Muscle of leg (tissue), 3 donors: ENCODE measurements at regions not wholly inside any gene's neighbourhood (a gene's known extent, or its start where the extent isn't known, plus 50 kb on each side); places are given as distances from the start of the nearest gene placed in this dataset.
"Not testable (repeated sequence)": the region's sequence is repeated elsewhere in the genome, so short reads cannot be mapped to it uniquely, and the experiment has no call there.

Source experiments
- DNase-seq: peaks from one replicate; pipeline ENCODE4 v3.0.0; 2013
- H3K27ac ChIP-seq: one replicate; pipeline ENCODE4 v1.5.1; 2013; ENCODE audit warnings: mild to moderate bottlenecking, low read length, control low read depth
- H3K27me3 ChIP-seq: one replicate; pipeline ENCODE4 v1.6.1; 2013; ENCODE audit warnings: low read length; ENCODE audit not compliant: control insufficient read depth, insufficient read depth
- H3K36me3 ChIP-seq: one replicate; pipeline ENCODE4 v1.6.1; 2013; ENCODE audit warnings: low read length; ENCODE audit not compliant: control insufficient read depth, insufficient read depth
- H3K4me1 ChIP-seq: one replicate; pipeline ENCODE4 v1.6.1; 2013; ENCODE audit warnings: low read length; ENCODE audit not compliant: control insufficient read depth, insufficient read depth
- H3K4me3 ChIP-seq: one replicate; pipeline ENCODE4 v1.5.1; 2013; ENCODE audit warnings: low read length, control low read depth
- H3K9me3 ChIP-seq: replicated peaks from 2 replicates; pipeline ENCODE4 v1.6.1; 2013; ENCODE audit warnings: low read depth, low read length; ENCODE audit not compliant: control insufficient read depth
- WGBS: methylation state at CpG from one replicate; pipeline ENCODE4 v1.1.5; 2013; ENCODE audit warnings: missing lambda C conversion rate; ENCODE audit not compliant: insufficient coverage; 5-methylcytosine and 5-hydroxymethylcytosine counted together

DNA sequence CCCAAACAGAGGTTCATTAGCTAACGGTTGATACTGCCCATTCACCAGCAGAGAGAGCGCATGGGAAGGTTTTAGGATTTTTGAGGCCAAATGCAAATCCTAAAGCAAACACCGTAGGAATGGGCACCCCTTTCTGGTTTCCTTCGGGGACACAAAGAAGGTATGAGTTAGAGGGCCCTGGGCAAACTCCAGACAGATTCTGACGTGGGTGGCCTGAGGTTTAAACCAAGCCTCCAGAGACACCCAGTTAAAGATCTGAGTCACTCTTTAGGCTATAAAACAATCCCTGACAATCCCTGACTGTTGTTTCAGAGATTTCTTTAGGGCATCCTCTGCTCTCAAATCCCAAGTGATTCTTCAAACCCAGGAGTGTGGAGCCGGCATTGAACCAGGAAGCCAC, 262.2 kb upstream of the USP9Y start:
- WGBS = no CpG with 5 or more reads among the region's 6 CpGs
- not testable (repeated sequence) for H3K4me3 ChIP-seq, H3K27me3 ChIP-seq, DNase-seq, H3K9me3 ChIP-seq, H3K36me3 ChIP-seq, H3K27ac ChIP-seq, H3K4me1 ChIP-seq

DNA sequence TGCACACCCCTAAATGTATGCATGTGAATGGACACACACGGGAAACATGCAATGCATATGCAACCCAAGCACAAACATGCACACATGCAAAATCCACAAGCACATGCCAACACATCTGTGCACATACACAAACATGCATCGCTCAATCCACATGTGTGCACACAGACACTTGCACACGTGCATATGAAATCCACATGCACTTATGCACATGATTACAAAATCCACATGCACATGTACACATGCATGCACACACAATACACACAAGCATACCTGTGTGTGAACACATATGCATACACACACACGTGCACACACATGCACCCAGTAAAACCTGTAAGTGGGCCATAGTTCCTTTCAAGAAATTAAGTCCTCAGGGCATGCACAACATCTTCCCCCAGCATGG, 256.8 kb upstream of the USP9Y start:
- H3K4me3 ChIP-seq = no peak overlapping the region
- H3K4me1 ChIP-seq = no peaks in the 10 kb centered on the region
- WGBS = no CpG with 5 or more reads among the region's 4 CpGs
- no peak for DNase-seq
- no peak overlapping the region for H3K27ac ChIP-seq
- H3K36me3 ChIP-seq = no peaks in the 10 kb centered on the region
- no peaks in the 10 kb centered on the region for H3K9me3 ChIP-seq
- no peaks in the 10 kb centered on the region for H3K27me3 ChIP-seq

GRCh38 chrY:12446486-12447265, 254.4 kb upstream of the USP9Y start:
- H3K27ac ChIP-seq = not testable (repeated sequence)

GRCh38 chrY:12448561-12448960, 252.5 kb upstream of the USP9Y start:
- H3K9me3 ChIP-seq, H3K36me3 ChIP-seq, H3K27me3 ChIP-seq, H3K4me1 ChIP-seq, H3K27ac ChIP-seq, DNase-seq, H3K4me3 ChIP-seq: not testable (repeated sequence)
- WGBS = no CpG with 5 or more reads among the region's 6 CpGs

More at GRCh38 chrY:12446486-12447265, 254.4 kb upstream of the USP9Y start:
- H3K9me3 ChIP-seq, H3K4me1 ChIP-seq, H3K4me3 ChIP-seq, DNase-seq, H3K36me3 ChIP-seq, H3K27me3 ChIP-seq: not testable (repeated sequence)
- no CpG with 5 or more reads among the region's 27 CpGs for WGBS

DNA sequence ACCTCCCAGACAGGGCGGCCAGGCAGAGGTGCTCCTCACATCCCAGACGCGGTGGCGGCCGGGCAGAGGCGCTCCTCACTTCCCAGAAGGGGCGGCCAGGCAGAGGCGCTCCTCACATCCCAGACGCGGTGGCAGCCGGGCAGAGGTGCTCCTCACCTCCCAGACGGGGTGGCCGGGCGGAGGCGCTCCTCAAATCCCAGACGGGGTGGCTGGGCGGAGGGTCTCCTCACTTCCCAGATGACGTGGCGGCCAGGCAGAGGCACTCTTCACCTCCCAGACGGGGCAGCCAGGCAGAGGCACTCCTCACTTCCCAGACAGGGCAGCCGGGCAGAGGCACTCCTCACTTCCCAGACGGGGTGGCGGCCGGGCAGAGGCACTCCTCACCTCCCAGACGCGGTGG, 247.7 kb upstream of the USP9Y start:
- WGBS = no CpG with 5 or more reads among the region's 26 CpGs
- H3K4me1 ChIP-seq, H3K27ac ChIP-seq, DNase-seq, H3K9me3 ChIP-seq, H3K4me3 ChIP-seq, H3K27me3 ChIP-seq, H3K36me3 ChIP-seq: not testable (repeated sequence)

DNA sequence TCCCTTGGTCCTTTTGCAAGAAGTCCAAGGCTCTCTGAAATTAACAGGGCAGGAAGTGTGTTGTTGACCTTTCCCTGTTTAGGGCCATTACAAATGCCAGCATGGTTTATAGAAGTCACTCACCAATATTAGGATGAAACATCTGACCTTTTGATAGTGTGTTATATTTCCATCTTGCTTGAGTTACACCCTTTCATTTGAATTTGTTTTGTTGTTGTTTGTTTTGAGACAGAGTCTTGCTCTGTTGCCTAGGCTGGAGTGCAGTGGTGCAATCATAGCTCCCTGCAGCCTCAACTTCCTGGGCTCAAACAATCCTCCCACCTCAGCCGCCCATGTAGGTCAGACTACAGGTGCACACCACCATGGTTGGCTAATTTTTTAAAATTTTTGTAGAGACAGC, 241.1 kb upstream of the USP9Y start:
- WGBS = no CpG with 5 or more reads among the region's 1 CpG
- H3K9me3 ChIP-seq = no peaks in the 10 kb centered on the region

DNA sequence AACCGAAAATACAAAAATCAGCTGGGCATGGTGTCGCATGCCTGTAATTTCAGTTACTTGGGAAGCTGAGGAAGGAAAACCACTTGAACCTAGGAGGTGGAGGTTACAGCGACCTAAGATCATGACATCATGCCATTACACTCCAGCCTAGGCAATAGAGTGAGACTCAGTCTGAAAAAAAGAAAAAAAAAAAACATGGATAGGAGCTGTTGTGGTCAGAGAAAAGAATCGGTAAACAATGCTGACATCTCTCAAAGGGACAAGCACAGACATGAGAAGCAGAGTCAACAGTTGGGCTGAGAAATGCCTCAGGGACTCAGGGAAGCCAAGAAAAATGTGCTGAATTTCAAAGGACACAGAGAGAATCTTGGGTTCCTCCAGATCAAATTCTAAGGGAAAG, 236.9 kb upstream of the USP9Y start:
- Histone ChIP-seq H3K27ac (no peak overlapping the region), H3K9me3 (no peaks in the 10 kb centered on the region), H3K36me3 (no peaks in the 10 kb centered on the region), H3K27me3 (no peaks in the 10 kb centered on the region), H3K4me3 (no peak overlapping the region), H3K4me1 (no peaks in the 10 kb centered on the region)
- WGBS = no CpG with 5 or more reads among the region's 4 CpGs
- DNase-seq = no peak

More for the DNA sequence above, 241.1 kb upstream of the USP9Y start:
- no peak overlapping the region for H3K27ac ChIP-seq
- H3K36me3 ChIP-seq = no peaks in the 10 kb centered on the region
- no peaks in the 10 kb centered on the region for H3K27me3 ChIP-seq
- no peak for DNase-seq
- no peak overlapping the region for H3K4me3 ChIP-seq
- H3K4me1 ChIP-seq = no peaks in the 10 kb centered on the region

GRCh38 chrY:12465706-12466105, 235.3 kb upstream of the USP9Y start:
- no peak for DNase-seq
- H3K9me3 ChIP-seq = no peaks in the 10 kb centered on the region
- H3K4me3 ChIP-seq = no peak overlapping the region
- H3K27me3 ChIP-seq = no peaks in the 10 kb centered on the region
- H3K4me1 ChIP-seq = no peaks in the 10 kb centered on the region
- no peak overlapping the region for H3K27ac ChIP-seq
- WGBS = no CpG with 5 or more reads among the region's 3 CpGs
- H3K36me3 ChIP-seq = no peaks in the 10 kb centered on the region

DNA sequence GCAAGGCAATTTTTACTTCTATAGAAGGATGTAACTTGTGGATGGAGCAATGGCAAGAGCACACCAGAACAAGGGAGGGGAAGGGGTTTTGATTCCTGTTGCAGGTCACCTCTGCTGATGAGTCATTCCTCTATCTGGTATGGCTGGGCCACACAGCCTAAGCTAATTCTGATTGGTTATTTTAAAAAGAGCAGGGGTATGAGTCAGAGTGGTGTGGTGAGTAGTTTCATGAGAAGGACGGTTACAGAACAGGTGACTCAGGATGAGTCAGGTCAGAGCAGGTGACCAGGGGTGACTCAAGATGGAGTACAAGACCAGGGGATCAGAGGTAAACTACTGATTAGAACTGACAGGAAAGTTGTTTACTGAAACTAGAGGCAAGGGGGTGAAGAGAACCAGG, 231.9 kb upstream of the USP9Y start:
- Histone ChIP-seq H3K27me3 (no peaks in the 10 kb centered on the region), H3K9me3 (no peaks in the 10 kb centered on the region), H3K36me3 (no peaks in the 10 kb centered on the region), H3K4me1 (no peaks in the 10 kb centered on the region), H3K4me3 (no peak overlapping the region), H3K27ac (no peak overlapping the region)
- DNase-seq = no peak
- no CpG with 5 or more reads among the region's 1 CpG for WGBS

DNA sequence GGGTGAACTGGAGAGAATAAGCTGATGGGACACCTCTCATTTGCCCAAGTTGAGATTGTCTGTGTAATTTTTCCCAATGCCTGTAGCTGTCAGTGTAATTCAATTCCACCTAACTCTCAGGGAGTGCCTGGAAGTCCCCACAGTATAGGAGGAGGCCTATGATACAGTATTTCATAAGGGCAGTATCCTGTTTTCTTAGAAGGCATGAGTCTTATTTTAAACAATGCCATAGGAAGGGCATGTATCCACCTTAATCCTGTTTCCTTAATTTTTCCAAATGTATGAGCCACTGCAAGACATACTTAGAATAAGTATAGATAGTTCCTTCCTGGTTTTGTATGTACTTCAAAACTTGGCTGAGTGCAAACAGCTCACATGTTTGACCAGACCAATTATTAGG, 226.6 kb upstream of the USP9Y start:
- Histone ChIP-seq H3K27me3 (no peaks in the 10 kb centered on the region), H3K27ac (no peak overlapping the region), H3K4me1 (no peaks in the 10 kb centered on the region), H3K9me3 (no peaks in the 10 kb centered on the region), H3K36me3 (no peaks in the 10 kb centered on the region), H3K4me3 (no peak overlapping the region)
- DNase-seq = no peak

DNA sequence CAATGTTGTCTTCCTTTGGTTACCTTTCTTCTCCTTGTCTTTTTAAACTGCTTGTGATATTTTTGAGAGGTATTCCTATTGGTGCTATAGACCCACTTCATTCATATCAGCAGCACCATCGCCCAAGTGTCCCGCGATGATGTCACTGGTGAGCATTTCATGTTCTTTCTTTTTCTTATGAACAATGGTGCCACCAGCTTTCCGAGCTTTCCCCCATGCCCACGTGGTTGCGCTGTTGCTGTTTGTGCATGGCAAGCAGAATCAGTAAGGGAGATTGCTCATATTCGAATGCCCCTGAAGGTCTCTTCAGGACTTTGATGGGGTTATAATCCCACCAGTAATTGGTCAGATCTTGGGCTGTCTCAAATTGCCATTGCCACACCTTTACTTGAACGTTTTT, 221.6 kb upstream of the USP9Y start:
- H3K4me3 ChIP-seq = no peak overlapping the region
- DNase-seq = no peak
- no CpG with 5 or more reads among the region's 8 CpGs for WGBS
- H3K27me3 ChIP-seq = no peaks in the 10 kb centered on the region
- no peaks in the 10 kb centered on the region for H3K9me3 ChIP-seq
- no peaks in the 10 kb centered on the region for H3K36me3 ChIP-seq
- H3K27ac ChIP-seq = no peak overlapping the region
- H3K4me1 ChIP-seq = no peaks in the 10 kb centered on the region
